Ovary (tissue), 7 donors: ENCODE measurements at regions not wholly inside any gene's neighbourhood (a gene's known extent, or its start where the extent isn't known, plus 50 kb on each side); places are given as distances from the start of the nearest gene placed in this dataset.

Experiments
- DNase-seq, 5 donors: peaks; one replicate each; pipeline ENCODE4 v3.0.0-alpha.2; 2019 to 2020
- H3K27ac ChIP-seq, 2 donors: fragments of 200-600 bp; one replicate each; pipeline versions ENCODE4 v1.5.1 to v1.8.0; 2019 to 2022
- H3K27me3 ChIP-seq: fragments of 200-600 bp; one replicate; pipeline ENCODE4 v1.8.0; 2022
- H3K36me3 ChIP-seq: fragments of 200-600 bp; sonication (generic); one replicate; pipeline ENCODE4 v1.5.1; 2019
- H3K4me1 ChIP-seq: one replicate; pipeline ENCODE4 v1.8.1; 2013; ENCODE audit warnings: mild to moderate bottlenecking, moderate library complexity; ENCODE audit not compliant: insufficient read depth
- H3K4me3 ChIP-seq: fragments of 200-600 bp; sonication (generic); one replicate; pipeline ENCODE4 v1.5.1; 2017
- H3K9me3 ChIP-seq, 2 donors: fragments of 200-600 bp in 1 of 2; sonication (generic) in 1 of 2; one replicate each; pipeline versions ENCODE4 v1.5.1 to v1.8.1; 2013 to 2019; ENCODE audit warnings: mild to moderate bottlenecking in 1 of 2, moderate library complexity in 1 of 2
- CTCF ChIP-seq, 3 donors: fragments of 450-650 bp in 2 of 3; fragments of 200-600 bp in 1 of 3; IDR thresholded peaks; one replicate each; pipeline versions ENCODE4 v1.5.1 to v1.8.0; 2016 to 2022; ENCODE audit warnings: antibody characterized with exemption in 3 of 3, mild to moderate bottlenecking in 1 of 3
- EP300 ChIP-seq: sonication (generic); formaldehyde crosslinking; IDR thresholded peaks from one replicate; pipeline ENCODE4 v1.6.1; 2017; ENCODE audit warnings: antibody characterized with exemption
- POLR2A ChIP-seq: fragments of 450-650 bp; IDR thresholded peaks from one replicate; pipeline ENCODE4 v1.6.1; 2017; ENCODE audit warnings: antibody characterized with exemption, mild to moderate bottlenecking, moderate library complexity
- WGBS, 3 donors: extraction: QIAGEN DNeasy Blood & Tissue Kit in 1 of 3; methylation state at CpG; one replicate each; pipeline versions ENCODE4 v1.1.5 to v1.1.7; 2013 to 2017; 5-methylcytosine and 5-hydroxymethylcytosine counted together
- intact Hi-C, 4 donors: fragments of 100-400 bp; cut with DNase I; formaldehyde crosslinking; loops; one replicate each; pipeline versions ENCODE4 v1.11.0 to v1.15.1; 2022 to 2023
- donor health status: DM: no; HTN: no; CAD: no; lungs with moderate emphysema.
- donor health status: DM: no; HTN: no; CAD: no.
- donor health status: Bipolar disorder and iron deficiency.
- donor health status: DM: no; HTN: no; CAD: no.
- donor health status: DM: yes; HTN: yes; CAD: no.

- no peak overlapping the region for H3K4me3 ChIP-seq
- H3K27ac ChIP-seq, result no peak overlapping the region
- H3K27me3 ChIP-seq, result no peaks in the 10 kb centered on the region
- intact Hi-C loops, result no loop called here
- DNase-seq, result no peak
- no peaks in the 10 kb centered on the region for H3K4me1 ChIP-seq
- no peaks in the 10 kb centered on the region for H3K9me3 ChIP-seq
- no peaks in the 10 kb centered on the region for H3K36me3 ChIP-seq
- WGBS, 3 donors, result 40 to 54% (median 46%) methylated on average over 11 of the region's 11 CpGs
- TF ChIP-seq EP300 (no peak), CTCF (IDR thresholded peaks at IDR 0.05) (no peak)
Observed at GRCh38 chrX:933611-934010, 278.8 kb downstream of the CRLF2 start.

GRCh38 chrX:928606-929005, 283.8 kb downstream of the CRLF2 start:
- Histone ChIP-seq H3K36me3 (no peaks in the 10 kb centered on the region), H3K4me3 (no peak overlapping the region), H3K4me1 (no peaks in the 10 kb centered on the region), H3K27me3 (no peaks in the 10 kb centered on the region), H3K9me3 (no peaks in the 10 kb centered on the region), H3K27ac (no peak overlapping the region)
- DNase-seq, result no peak
- intact Hi-C loops, result no loop called here
- WGBS, 3 donors, result 65 to 87% (median 66%) methylated on average over 4 of the region's 4 CpGs
- no peak for TF ChIP-seq POLR2A
- TF ChIP-seq CTCF (IDR thresholded peaks at IDR 0.05), result no peak
- no peak for TF ChIP-seq EP300

GRCh38 chrX:926991-927390, 285.5 kb downstream of the CRLF2 start:
- intact Hi-C loops, result no loop called here
- no peak for DNase-seq
- WGBS, 3 donors, result 90 to 100% (median 92%) methylated on average over 2 of the region's 2 CpGs
- no peak overlapping the region for H3K27ac ChIP-seq
- no peak overlapping the region for H3K4me3 ChIP-seq
- no peaks in the 10 kb centered on the region for H3K4me1 ChIP-seq
- H3K9me3 ChIP-seq, result no peaks in the 10 kb centered on the region
- no peaks in the 10 kb centered on the region for H3K27me3 ChIP-seq
- H3K36me3 ChIP-seq, result no peaks in the 10 kb centered on the region
- TF ChIP-seq POLR2A (no peak), EP300 (no peak)

GRCh38 chrX:926070-926469, 286.4 kb downstream of the CRLF2 start:
- H3K27me3 ChIP-seq, result no peaks in the 10 kb centered on the region
- no peaks in the 10 kb centered on the region for H3K9me3 ChIP-seq
- WGBS, 3 donors, result 76 to 92% (median 84%) methylated on average over 9 of the region's 9 CpGs
- H3K4me3 ChIP-seq, result no peak overlapping the region
- H3K36me3 ChIP-seq, result no peaks in the 10 kb centered on the region
- no peaks in the 10 kb centered on the region for H3K4me1 ChIP-seq
- TF ChIP-seq POLR2A (no peak), EP300 (no peak), CTCF (IDR thresholded peaks at IDR 0.05) (no peak)
- no peak overlapping the region for H3K27ac ChIP-seq
- no peak for DNase-seq
- intact Hi-C loops, result no loop called here

- intact Hi-C loops, result no loop called here
- Histone ChIP-seq H3K36me3 (no peaks in the 10 kb centered on the region), H3K4me3 (no peak overlapping the region), H3K4me1 (no peaks in the 10 kb centered on the region), H3K9me3 (no peaks in the 10 kb centered on the region), H3K27ac (no peak overlapping the region), H3K27me3 (no peaks in the 10 kb centered on the region)
- no peak for DNase-seq
- WGBS, 3 donors, result 81 to 87% (median 86%) methylated on average over 6 of the region's 6 CpGs
- TF ChIP-seq EP300 (no peak), CTCF (IDR thresholded peaks at IDR 0.05) (no peak), POLR2A (no peak)
Observed at GRCh38 chrX:925652-926061, 286.8 kb downstream of the CRLF2 start.
